ENCODE measurements at regions not wholly inside any gene's neighbourhood (a gene's known extent, or its start where the extent isn't known, plus 50 kb on each side); places are given as distances from the start of the nearest gene placed in this dataset.

- Histone ChIP-seq H3K27me3 (ENCODE audit: insufficient read depth, low read length) (no peaks in the 10 kb centered on the region), H3K79me2 (ENCODE audit: insufficient read depth, low read length) (no peaks in the 10 kb centered on the region), H3K4me1 (ENCODE audit: insufficient read depth, low read length, severe bottlenecking) (no peaks in the 10 kb centered on the region), H3K9me3 (ENCODE audit: low read length) (no peaks in the 10 kb centered on the region), H3K9me2 (ENCODE audit: low read depth, low read length) (no peaks in the 10 kb centered on the region), H4K20me1 (ENCODE audit: insufficient read depth, low read length) (no peaks in the 10 kb centered on the region), H3F3A (ENCODE audit: insufficient read depth, low read length) (no peaks in the 10 kb centered on the region), H3K4me3 (ENCODE audit: low read depth, low read length, poor library complexity, severe bottlenecking) (no peak overlapping the region), H2AFZ (ENCODE audit: low read length) (no peak overlapping the region), H3K4me2 (ENCODE audit: low read length) (no peak overlapping the region), H3K9ac (ENCODE audit: low read length) (no peak overlapping the region), H3K36me3 (ENCODE audit: insufficient read depth, low read length) (no peaks in the 10 kb centered on the region), H3K27ac (ENCODE audit: low read depth, low read length, poor library complexity, severe bottlenecking) (no peak overlapping the region)
- TF ChIP-seq EZH2 (IDR thresholded peaks at IDR 0.05; ENCODE audit: borderline replicate concordance, low read length) (no peak), CTCF (IDR thresholded peaks at IDR 0.05; ENCODE audit: low read length) (no peak)
These were observed 454.4 kb downstream of the RFPL4B start for GRCh38 chr6:112801468-112802080.

DNA sequence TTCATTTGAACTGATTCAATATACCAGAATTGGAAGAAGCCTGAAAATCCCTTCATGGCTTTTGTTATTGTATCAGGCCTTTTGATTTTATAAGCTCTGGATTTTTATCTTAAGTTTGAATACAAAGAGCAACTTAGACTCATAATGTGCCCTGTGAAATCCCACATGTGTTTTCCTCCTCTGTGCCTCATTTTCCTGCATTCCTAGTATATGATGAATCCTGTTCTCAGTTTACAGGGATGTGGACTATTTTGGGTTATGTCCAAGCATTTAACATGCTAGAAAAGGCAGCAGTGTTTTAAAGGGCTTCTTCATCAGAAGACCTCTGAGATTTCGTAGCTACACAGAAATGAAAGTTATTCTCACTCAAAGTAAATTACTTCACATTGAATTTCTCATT is 455.0 kb downstream of the RFPL4B start:
- H3K27me3 ChIP-seq (ENCODE audit: insufficient read depth, low read length) = no peaks in the 10 kb centered on the region
- no peak overlapping the region for H3K4me3 ChIP-seq (ENCODE audit: low read depth, low read length, poor library complexity, severe bottlenecking)
- no peaks in the 10 kb centered on the region for H3K9me2 ChIP-seq (ENCODE audit: low read depth, low read length)
- no peak overlapping the region for H3K27ac ChIP-seq (ENCODE audit: low read depth, low read length, poor library complexity, severe bottlenecking)
- no peak overlapping the region for H3K9ac ChIP-seq (ENCODE audit: low read length)
- no peak overlapping the region for H2AFZ ChIP-seq (ENCODE audit: low read length)
- no peak for TF ChIP-seq EZH2 (IDR thresholded peaks at IDR 0.05; ENCODE audit: borderline replicate concordance, low read length)
- no peak for TF ChIP-seq CTCF (IDR thresholded peaks at IDR 0.05; ENCODE audit: low read length)
- H3F3A ChIP-seq (ENCODE audit: insufficient read depth, low read length) = no peaks in the 10 kb centered on the region
- H3K36me3 ChIP-seq (ENCODE audit: insufficient read depth, low read length) = no peaks in the 10 kb centered on the region
- no peak overlapping the region for H3K4me2 ChIP-seq (ENCODE audit: low read length)
- H4K20me1 ChIP-seq (ENCODE audit: insufficient read depth, low read length) = no peaks in the 10 kb centered on the region
- no peaks in the 10 kb centered on the region for H3K9me3 ChIP-seq (ENCODE audit: low read length)
- no peaks in the 10 kb centered on the region for H3K4me1 ChIP-seq (ENCODE audit: insufficient read depth, low read length, severe bottlenecking)
- no peaks in the 10 kb centered on the region for H3K79me2 ChIP-seq (ENCODE audit: insufficient read depth, low read length)

DNA sequence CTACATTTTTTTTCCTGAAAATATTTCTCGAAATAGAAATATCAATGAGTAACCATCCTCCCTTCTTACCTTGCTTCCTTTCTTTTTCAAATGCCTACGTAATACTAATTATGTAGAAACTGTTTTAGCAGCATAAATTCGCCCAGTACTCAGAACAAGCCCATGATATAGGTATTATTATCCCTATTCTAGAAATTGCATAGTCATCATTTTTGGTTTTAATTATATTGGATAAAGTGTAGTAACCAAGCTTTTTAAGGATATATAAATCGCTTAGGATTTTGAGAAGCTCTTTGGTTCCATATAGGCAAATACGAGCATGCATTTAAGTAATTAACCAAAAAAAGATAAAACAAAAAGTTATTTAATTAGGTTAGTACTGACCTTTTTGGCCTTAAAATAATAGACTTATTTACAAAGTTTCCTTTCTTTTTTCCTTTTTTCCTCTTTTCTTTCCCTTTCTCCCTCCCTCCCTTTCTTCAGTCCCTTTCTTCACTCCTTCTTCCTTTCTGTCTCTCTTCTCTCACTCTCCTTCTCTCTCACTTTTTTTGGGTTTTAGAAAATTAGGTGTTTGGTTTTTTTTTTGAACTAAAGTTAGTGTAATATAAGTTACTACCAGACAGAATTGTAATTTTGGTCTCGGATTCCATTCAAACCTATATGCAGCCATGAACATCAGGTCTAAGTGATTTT is 457.7 kb downstream of the RFPL4B start:
- TF ChIP-seq CTCF (IDR thresholded peaks at IDR 0.05; ENCODE audit: low read length) = no peak
- no peak for TF ChIP-seq EZH2 (IDR thresholded peaks at IDR 0.05; ENCODE audit: borderline replicate concordance, low read length)
- Histone ChIP-seq H4K20me1 (ENCODE audit: insufficient read depth, low read length) (no peaks in the 10 kb centered on the region), H3K9ac (ENCODE audit: low read length) (no peak overlapping the region), H3K27me3 (ENCODE audit: insufficient read depth, low read length) (no peaks in the 10 kb centered on the region), H3K36me3 (ENCODE audit: insufficient read depth, low read length) (no peaks in the 10 kb centered on the region), H3K9me3 (ENCODE audit: low read length) (no peaks in the 10 kb centered on the region), H3K4me1 (ENCODE audit: insufficient read depth, low read length, severe bottlenecking) (no peaks in the 10 kb centered on the region), H3K79me2 (ENCODE audit: insufficient read depth, low read length) (no peaks in the 10 kb centered on the region), H2AFZ (ENCODE audit: low read length) (no peak overlapping the region), H3F3A (ENCODE audit: insufficient read depth, low read length) (no peaks in the 10 kb centered on the region), H3K9me2 (ENCODE audit: low read depth, low read length) (no peaks in the 10 kb centered on the region), H3K4me3 (ENCODE audit: low read depth, low read length, poor library complexity, severe bottlenecking) (no peak overlapping the region), H3K27ac (ENCODE audit: low read depth, low read length, poor library complexity, severe bottlenecking) (no peak overlapping the region), H3K4me2 (ENCODE audit: low read length) (no peak overlapping the region)
